AG08395 (cell line): ENCODE measurements at regions not wholly inside any gene's neighbourhood (a gene's known extent, or its start where the extent isn't known, plus 50 kb on each side); places are given as distances from the start of the nearest gene placed in this dataset.

Experiments
- DNase-seq: peaks from one replicate; pipeline ENCODE4 v3.0.0; 2012; ENCODE audit warnings: mixed read lengths, low spot score

- DNase-seq = no peak
These were observed 109.1 kb downstream of the LMO4 start for GRCh38 chr1:87437663-87438295.

DNA sequence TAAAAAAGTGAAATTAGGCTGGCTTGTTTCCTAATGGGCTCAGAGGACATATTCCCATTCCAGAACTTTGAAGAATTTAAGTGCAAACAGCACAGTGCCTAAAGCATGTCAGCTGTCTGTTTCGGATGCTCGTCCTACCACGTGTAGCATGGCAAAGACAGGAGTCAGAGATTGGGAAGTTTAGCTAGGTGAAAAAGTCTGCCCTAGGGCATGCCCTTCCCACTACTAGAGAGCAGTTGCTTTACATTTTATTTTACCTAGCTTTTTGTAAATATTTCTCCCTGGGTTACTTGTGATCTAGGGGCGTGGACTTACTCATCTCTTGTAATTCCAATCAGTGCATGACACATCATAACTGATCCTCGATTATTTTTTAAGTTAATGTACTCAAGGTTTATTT is 111.1 kb downstream of the LMO4 start:
- no peak for DNase-seq

- DNase-seq = no peak
These were observed 120.8 kb downstream of the LMO4 start for GRCh38 chr1:87449348-87449963.

- DNase-seq = no peak
These were observed 121.5 kb downstream of the LMO4 start for GRCh38 chr1:87450136-87450535.

GRCh38 chr1:87450615-87451209 is 122.0 kb downstream of the LMO4 start:
- no peak for DNase-seq

DNA sequence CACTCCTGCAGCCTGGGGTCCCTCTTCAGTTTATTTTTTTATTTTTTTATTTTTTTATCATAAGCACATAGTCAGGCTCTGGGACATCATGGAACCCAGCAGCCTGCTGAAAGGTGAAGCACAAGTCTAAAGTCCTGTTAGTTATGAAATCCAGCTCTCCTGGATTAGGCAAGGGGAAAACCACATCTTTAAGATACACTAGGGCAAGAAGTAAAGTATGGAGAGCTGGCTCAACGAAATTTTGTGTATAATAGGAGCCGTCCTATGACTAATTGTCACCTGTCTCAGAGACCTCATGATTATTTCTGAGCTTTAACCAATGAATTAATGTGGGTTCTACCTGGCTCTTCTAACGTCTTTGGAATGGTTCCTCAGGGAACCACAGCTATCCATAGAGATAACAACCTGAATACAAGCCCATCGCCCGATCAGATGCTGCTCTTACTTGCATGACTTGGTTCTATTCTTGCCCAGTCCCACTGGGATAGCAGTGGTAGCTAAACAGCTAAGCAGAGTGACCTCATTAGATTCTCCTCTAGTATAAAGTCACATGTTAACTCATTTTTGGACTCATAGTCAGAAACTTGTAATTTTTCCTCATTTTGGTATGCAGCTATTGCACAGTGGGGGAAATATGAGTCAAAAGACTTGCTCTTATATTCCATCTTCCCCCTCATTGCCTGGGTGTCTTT is 122.7 kb downstream of the LMO4 start:
- DNase-seq = peak; percentile 2

GRCh38 chr1:87452648-87453047 is 124.0 kb downstream of the LMO4 start:
- no peak for DNase-seq

- no peak for DNase-seq
These were observed 128.7 kb downstream of the LMO4 start for GRCh38 chr1:87457408-87457807.

DNA sequence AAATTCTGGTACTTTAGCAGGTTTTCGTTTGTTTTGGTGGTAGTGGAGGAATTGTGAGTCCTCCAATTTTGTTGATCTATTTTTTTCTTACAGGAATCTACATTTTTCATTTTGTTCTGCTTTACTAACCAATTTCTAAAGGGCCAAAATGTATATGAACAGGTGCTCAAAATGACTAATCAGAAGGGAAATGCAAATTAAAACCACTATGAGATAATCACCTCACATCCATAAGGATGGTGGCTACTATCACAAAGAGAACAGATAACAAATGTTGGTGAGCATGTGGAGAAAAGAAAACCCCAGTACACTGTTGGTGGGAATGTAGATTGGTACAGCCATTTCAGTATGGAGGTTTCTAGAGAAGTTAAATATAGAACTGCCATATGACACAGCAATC is 134.2 kb downstream of the LMO4 start:
- no peak for DNase-seq

- no peak for DNase-seq
These were observed 135.4 kb downstream of the LMO4 start for GRCh38 chr1:87464022-87464490.

- no peak for DNase-seq
These were observed 137.9 kb downstream of the LMO4 start for GRCh38 chr1:87466621-87467020.

GRCh38 chr1:87472716-87473115 is 144.0 kb downstream of the LMO4 start:
- no peak for DNase-seq

DNA sequence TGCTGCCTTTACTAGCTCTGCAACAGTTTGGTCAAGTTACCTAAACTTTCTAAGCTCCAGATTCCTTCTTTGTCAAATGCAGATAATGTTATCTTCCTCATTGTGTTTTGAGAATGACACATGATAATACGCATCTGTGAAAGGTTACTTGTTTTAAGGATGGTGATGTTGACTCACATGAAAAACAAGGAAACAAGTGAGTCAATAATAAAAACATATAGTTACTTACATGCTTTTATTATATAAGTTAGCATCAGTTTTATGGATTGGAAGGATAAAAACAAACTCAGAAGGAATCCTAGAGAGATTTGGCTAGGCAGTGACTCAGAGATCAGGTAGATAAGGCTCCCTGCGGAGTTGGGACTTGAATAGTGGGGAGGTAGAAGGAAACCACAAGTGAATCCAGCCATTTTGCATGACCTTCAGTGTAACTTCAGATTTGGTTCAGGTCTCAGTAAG is 144.6 kb downstream of the LMO4 start:
- no peak for DNase-seq

DNA sequence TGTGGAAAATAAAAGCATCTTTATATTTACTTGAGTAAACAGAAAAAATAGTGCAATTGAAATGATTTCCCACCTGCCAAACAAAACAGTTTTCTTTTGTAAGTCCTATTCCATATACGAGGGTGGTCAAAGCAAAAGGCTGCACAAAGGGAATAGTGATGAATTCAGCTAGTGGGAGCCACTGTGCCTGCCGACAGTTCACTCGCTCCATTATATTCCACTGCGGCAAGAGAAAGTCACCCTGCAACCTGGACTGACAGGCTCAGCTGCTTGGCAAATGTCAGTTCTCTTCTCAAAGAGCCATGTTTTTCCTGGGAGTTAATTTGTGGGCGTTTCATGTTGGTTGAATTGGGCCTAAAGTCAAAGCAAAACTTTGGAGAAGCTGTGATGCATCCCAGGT is 145.4 kb downstream of the LMO4 start:
- DNase-seq = no peak

GRCh38 chr1:87478231-87478630 is 149.6 kb downstream of the LMO4 start:
- DNase-seq = no peak

GRCh38 chr1:87495147-87495546 is 166.5 kb downstream of the LMO4 start:
- no peak for DNase-seq

DNA sequence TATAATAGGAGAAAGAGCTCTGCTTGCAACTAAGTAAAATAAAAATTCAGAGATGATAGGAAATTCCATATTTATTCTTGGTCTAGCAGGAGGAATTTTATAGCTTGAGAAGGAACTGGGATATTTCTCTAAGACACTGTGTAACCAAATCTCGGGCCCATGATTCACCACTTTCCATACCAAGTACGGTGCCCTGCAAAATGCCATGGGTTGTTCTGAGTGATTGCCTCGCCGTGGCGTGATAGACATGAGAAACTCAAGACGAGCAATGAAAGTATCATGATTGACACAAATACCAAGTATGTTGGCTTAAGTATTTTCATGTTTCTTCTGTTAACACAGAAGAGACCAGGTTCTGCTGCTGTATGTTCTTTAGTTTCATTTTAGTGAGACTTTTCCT is 167.2 kb downstream of the LMO4 start:
- no peak for DNase-seq

- DNase-seq = no peak
These were observed 168.9 kb downstream of the LMO4 start for GRCh38 chr1:87497380-87498203.

DNA sequence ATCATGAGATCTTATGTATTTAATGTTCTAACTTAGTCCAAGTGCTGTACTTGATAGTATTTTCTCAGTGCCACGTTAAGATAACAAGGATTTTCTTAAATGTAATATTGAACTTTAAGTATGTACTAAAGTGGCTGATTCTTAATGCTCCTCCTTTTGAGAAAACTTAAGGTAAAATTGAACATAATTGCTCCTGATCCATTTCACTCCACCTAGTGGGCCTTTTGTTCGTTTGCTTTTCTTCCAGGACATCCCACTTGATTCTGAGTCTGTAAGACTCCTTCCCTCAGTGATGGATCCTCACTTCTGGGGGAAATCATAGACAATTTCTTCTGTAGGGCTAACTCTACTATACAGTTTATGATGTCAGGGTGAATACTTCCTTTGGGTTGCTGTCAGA is 173.1 kb downstream of the LMO4 start:
- no peak for DNase-seq

- no peak for DNase-seq
These were observed 176.8 kb downstream of the LMO4 start for GRCh38 chr1:87505391-87505983.

GRCh38 chr1:87506147-87506546 is 177.5 kb downstream of the LMO4 start:
- no peak for DNase-seq
